ENCODE measurements at regions not wholly inside any gene's neighbourhood (a gene's known extent, or its start where the extent isn't known, plus 50 kb on each side); places are given as distances from the start of the nearest gene placed in this dataset.

DNA sequence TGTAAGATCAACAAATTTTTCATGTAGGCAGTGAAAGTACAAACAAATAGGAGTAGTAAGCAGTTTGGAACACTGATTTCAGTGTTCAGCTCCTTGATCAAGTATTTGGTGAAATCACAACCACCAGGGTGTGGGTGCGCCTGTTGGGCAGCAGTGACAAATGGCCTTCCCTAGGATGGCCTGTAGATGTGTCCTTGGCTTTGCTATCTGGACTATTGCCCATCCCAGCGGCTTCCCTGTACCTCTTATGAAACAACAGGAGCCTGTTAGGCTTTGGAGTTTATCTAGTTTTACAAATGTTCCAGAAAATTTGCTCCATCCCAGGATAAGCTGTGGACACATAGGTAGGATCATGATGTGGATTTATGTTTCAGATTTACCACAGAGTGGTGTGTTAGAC is 216.8 kb upstream of the FAT1 start:
- no peak overlapping the region for H3K4me3 ChIP-seq
- ATAC-seq (no peak), DNase-seq (no peak)
- H3K4me1 ChIP-seq (ENCODE audit: low read depth), result peaks cover 31% of the 10 kb centered on the region
- no peaks in the 10 kb centered on the region for H3K9me3 ChIP-seq
- intact Hi-C loops (cut with DNase I, micrococcal nuclease), result no loop called here
- H3K36me3 ChIP-seq (ENCODE audit: low read depth), result no peaks in the 10 kb centered on the region
- TF ChIP-seq, protein P1, sequence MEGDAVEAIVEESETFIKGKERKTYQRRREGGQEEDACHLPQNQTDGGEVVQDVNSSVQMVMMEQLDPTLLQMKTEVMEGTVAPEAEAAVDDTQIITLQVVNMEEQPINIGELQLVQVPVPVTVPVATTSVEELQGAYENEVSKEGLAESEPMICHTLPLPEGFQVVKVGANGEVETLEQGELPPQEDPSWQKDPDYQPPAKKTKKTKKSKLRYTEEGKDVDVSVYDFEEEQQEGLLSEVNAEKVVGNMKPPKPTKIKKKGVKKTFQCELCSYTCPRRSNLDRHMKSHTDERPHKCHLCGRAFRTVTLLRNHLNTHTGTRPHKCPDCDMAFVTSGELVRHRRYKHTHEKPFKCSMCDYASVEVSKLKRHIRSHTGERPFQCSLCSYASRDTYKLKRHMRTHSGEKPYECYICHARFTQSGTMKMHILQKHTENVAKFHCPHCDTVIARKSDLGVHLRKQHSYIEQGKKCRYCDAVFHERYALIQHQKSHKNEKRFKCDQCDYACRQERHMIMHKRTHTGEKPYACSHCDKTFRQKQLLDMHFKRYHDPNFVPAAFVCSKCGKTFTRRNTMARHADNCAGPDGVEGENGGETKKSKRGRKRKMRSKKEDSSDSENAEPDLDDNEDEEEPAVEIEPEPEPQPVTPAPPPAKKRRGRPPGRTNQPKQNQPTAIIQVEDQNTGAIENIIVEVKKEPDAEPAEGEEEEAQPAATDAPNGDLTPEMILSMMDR (IDR thresholded peaks at IDR 0.05), result no peak

DNA sequence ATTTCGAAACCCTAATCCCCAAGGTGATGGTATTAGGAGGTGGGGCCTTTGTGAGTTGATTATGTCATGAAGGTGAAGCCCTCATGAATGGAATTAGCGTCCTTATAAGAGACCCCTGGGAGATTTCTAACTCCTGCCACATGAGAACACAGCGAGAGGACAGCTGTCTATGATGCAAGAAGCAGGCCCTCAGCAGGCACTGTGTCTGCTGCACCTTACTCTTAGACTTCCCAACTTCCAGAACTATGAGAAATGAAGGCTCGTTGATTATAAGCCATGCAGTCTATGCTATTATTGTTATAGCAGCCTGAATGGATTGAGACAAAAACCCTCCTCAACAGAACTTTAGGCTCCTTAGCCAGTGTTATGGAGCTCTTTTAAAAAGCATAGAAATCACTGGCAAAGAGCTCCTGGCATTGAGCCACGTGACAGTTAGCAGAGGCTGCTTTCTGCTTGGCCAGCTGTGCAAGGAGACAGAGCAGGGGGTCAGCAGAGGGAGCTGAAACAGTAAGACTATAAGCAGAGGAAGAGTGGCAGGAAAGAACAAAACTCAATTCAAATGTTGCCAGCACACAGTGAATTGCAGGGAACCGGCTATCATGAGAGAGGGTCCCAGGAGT is 219.2 kb upstream of the FAT1 start:
- TF ChIP-seq, protein P1 (IDR thresholded peaks at IDR 0.05), result no peak
- Histone ChIP-seq H3K4me1 (ENCODE audit: low read depth) (peaks cover 25% of the 10 kb centered on the region), H3K36me3 (ENCODE audit: low read depth) (no peaks in the 10 kb centered on the region), H3K4me3 (no peak overlapping the region), H3K9me3 (no peaks in the 10 kb centered on the region)
- ATAC-seq (peak; percentile 18), DNase-seq (peak in 1 of 3 donors; percentile 64)
- intact Hi-C loops (cut with DNase I, micrococcal nuclease), result no loop called here

DNA sequence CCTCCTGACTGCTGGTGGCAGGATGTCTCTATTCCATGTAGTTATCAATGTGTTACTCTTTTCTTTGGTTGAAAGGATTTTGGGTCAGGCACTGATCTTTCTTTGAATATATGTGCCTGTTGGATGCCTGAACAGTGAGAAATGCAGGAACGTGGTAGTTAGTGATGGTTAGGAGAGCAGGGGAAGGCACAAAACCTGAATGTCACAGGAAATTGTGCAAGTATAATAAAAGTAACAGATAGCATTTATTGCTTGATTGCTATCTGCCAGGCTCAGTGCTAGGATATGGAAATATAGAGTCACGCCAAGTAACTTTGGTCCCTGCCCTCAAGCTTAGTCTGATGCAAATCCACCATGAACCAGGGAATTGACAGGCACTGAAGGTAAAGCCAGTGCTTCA is 219.8 kb upstream of the FAT1 start:
- no peak overlapping the region for H3K4me3 ChIP-seq
- H3K4me1 ChIP-seq (ENCODE audit: low read depth), result peaks cover 25% of the 10 kb centered on the region
- DNase-seq, result no peak
- peak; percentile 81 for ATAC-seq
- H3K36me3 ChIP-seq (ENCODE audit: low read depth), result no peaks in the 10 kb centered on the region
- TF ChIP-seq, protein P1 (IDR thresholded peaks at IDR 0.05), result no peak
- no peaks in the 10 kb centered on the region for H3K9me3 ChIP-seq
- intact Hi-C loops (cut with DNase I, micrococcal nuclease), result no loop called here

DNA sequence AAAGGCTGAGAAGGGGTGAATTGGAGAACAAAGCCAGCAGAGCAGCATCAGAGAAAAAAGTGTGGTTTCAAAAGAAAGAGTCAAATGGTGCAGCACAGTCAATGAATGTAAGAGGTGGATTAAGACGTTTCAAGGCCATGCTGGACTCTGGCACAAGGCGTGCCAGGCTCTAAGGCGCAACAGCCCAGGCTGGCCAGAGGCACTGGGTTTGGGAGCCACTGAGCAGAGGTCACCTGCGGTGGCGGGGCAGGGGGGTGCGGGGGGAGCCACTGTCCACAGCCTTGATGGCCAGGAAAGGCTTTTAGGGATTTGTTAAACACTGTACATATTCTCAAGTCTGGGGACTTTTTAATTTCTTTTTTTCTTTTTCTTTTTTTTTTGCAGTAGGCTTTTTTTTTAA is 222.5 kb upstream of the FAT1 start:
- H3K9me3 ChIP-seq, result no peaks in the 10 kb centered on the region
- TF ChIP-seq, protein P1 (IDR thresholded peaks at IDR 0.05), result no peak
- no peak overlapping the region for H3K4me3 ChIP-seq
- H3K4me1 ChIP-seq (ENCODE audit: low read depth), result peaks cover 25% of the 10 kb centered on the region
- no peaks in the 10 kb centered on the region for H3K36me3 ChIP-seq (ENCODE audit: low read depth)
- intact Hi-C loops (cut with DNase I, micrococcal nuclease), result no loop called here
- ATAC-seq (peak; percentile 67), DNase-seq (peak in 2 of 3 donors; percentile 69 to 70)

DNA sequence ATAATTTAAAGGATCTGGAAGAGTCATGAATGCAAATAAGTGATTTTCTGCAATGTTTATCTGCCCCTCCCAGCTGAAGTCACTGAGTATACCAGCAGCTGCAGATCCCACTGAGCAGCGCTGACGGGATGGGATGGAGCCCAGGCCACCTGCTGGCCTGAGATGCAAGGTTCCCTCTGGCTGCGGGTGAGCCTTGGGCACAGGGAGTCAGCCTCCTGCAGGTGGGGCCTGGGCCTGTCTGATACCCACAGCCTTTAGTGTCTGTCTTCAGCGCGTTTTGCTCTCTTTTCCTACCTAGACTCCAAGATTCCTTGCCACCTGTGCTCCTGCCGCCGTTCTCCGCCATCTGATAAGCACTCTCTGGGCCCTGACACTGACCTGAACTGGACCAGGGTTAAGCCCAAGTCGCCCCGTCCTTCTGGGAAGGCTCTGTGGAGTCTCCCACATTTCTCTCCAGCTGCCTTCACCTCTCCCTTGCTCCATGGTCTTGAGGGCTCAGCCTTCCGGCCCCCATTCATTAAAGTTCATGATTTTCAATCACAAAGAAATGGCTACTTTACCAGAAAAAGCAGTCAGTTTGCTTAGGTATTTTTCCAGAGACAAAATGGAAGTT is 223.1 kb upstream of the FAT1 start:
- intact Hi-C loops (cut with DNase I, micrococcal nuclease), result no loop called here
- DNase-seq, result peak; percentile 77 to 82 (median 81)

More for the DNA sequence above, 223.1 kb upstream of the FAT1 start:
- peak; percentile 90 for ATAC-seq
- Histone ChIP-seq H3K4me1 (ENCODE audit: low read depth) (peaks cover 25% of the 10 kb centered on the region), H3K4me3 (no peak overlapping the region), H3K9me3 (no peaks in the 10 kb centered on the region), H3K36me3 (ENCODE audit: low read depth) (no peaks in the 10 kb centered on the region)
- TF ChIP-seq, protein P1 (IDR thresholded peaks at IDR 0.05), result peak; percentile 54
